ENCODE measurements at regions not wholly inside any gene's neighbourhood (a gene's known extent, or its start where the extent isn't known, plus 50 kb on each side); places are given as distances from the start of the nearest gene placed in this dataset.

- DNase-seq: no peak
These were observed 60.6 kb upstream of the CD34 start for GRCh38 chr1:207971331-207972219.

GRCh38 chr1:207970329-207971233 is 59.7 kb upstream of the CD34 start:
- DNase-seq: no peak

GRCh38 chr1:207969528-207969927 is 58.6 kb upstream of the CD34 start:
- no peak for DNase-seq

- no peak for DNase-seq
These were observed 57.6 kb upstream of the CD34 start for GRCh38 chr1:207968521-207969009.

- DNase-seq: no peak
These were observed 56.8 kb upstream of the CD34 start for GRCh38 chr1:207967703-207968102.

GRCh38 chr1:207966521-207966920 is 55.6 kb upstream of the CD34 start:
- no peak for DNase-seq

- no peak for DNase-seq
These were observed 54.8 kb upstream of the CD34 start for GRCh38 chr1:207965392-207966387.

GRCh38 chr1:207964195-207964966 is 53.5 kb upstream of the CD34 start:
- DNase-seq: no peak

GRCh38 chr1:207963427-207964194 is 52.7 kb upstream of the CD34 start:
- peak; percentile 40 to 77 for DNase-seq

GRCh38 chr1:207962716-207963426 is 51.9 kb upstream of the CD34 start:
- DNase-seq: no peak

Measured in SHP77 (cell line).